ELF-1 (cell line): ENCODE measurements at regions not wholly inside any gene's neighbourhood (a gene's known extent, or its start where the extent isn't known, plus 50 kb on each side); places are given as distances from the start of the nearest gene placed in this dataset.
"Not testable (repeated sequence)": the region's sequence is repeated elsewhere in the genome, so short reads cannot be mapped to it uniquely, and the experiment has no call there.

Experiments
- DNase-seq: peaks from one replicate; pipeline ENCODE4 v3.0.0-alpha.2; 2016; ENCODE audit warnings: low read depth, low spot score

DNA sequence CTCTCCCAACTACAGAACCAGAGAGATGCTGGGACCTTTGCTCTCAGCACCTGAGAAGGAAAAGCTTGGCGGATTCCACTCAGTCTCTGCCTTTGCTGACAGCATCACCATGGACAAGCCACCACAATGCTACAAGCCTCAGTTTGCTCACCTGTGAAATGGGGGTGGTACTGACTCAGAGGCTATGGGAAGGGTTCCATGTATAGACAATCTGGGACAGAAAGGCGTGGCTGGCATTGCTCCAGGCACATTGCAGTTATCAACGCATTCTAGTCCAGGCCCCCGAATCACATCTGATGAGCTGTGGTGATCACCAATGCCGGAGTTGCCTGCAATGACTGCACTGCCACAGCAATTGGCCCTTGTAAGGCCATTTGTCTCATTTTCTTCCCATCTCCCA lies 72.6 kb downstream of the ISX start:
- DNase-seq, result no peak

DNA sequence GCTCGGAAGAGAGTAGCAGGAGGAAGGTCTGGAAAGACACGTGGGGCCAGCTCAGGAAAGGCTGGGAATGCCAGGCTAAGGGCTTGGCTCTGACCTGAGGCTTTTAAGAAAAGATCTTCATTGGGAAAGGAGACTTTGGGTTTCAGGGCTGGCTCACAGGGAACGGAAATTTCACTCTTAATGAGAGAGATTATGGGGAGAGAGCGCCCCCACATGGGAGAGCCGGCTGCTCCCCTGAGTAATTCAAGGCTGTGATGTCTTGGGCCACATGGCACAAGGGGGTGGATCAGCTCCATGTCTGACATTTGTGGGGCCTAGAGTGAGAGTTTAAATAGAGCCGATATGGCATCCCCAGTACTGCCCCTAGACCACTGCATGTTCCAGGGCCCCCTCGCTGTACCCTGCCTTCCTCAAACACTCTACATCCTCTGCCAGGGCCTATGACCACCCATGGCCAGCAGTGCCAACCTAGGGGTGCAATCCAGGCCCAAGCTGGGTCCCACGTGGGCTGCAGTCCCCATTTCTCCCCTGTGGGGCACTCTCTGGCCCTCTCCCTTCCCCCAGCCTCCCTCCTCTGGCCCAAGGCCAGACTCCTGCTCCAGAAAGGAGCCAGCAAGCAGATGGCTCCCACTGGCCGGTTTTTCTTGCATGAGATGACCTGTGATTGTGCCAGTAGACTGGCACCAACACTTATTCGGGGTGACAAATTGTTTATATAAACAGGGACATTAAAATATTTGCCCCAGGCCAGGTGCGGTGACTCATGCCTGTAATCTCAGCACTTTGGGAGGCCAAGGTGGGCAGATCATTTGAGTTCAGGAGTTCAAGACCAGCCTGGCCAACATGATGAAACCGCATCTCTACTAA lies 75.2 kb downstream of the ISX start:
- peak; percentile 62 for DNase-seq

DNA sequence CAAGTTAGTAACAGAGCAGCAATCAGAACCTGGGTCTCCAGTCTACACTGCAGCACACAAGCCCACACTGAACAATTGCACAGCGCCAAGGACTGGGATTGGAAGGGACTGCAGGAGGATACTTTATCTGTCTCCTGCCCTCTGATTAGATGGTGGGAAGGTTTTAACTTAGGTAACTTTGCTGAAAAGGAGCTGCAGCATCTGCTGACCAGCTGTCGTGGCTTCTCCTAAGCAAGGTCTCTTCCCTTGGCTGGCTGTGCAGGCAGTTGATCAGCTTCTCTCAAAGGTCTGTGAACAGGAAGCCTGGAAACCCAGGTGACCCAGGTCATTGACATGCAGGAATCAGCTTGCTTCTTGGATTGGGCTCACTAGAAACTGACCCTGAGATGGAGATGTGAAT lies 82.4 kb downstream of the ISX start:
- DNase-seq, result no peak

DNA sequence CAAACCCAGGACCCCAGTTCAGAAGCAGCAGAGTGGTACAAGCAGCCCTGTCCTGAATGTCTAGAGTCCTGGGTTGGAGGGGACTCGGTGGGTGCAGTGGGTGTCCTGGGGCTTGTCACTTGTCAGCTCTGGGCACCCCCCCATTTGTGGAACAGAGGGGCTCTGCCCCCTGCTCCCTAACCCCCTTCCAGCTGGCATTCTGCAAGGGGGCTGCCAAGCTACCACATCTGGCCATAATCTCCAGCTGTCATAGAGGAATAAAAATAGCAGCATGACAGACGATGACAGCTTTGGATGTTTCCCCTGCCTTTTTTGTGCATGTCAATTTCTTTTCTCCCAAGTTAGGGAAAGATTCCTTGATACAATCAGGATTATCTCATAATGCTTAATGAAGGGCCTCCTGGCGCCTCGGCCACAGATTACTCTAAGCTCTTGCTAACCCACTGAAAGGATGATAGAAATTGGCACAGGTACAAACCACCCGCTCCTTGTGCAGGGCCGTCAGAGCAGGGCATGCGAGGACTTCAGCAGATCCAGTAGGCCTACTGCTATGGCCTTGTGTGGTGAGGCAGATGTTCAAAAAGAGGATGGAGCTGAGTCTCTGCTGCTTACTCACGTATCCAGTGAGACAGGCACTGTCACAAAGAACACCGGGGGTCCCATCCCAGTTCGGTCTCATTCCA lies 83.0 kb downstream of the ISX start:
- DNase-seq, result no peak

GRCh38 chr22:35150183-35151107 lies 84.5 kb downstream of the ISX start:
- peak; percentile 93 for DNase-seq

- DNase-seq, result peak; percentile 75
These were observed 86.4 kb downstream of the ISX start for GRCh38 chr22:35152316-35152715.

DNA sequence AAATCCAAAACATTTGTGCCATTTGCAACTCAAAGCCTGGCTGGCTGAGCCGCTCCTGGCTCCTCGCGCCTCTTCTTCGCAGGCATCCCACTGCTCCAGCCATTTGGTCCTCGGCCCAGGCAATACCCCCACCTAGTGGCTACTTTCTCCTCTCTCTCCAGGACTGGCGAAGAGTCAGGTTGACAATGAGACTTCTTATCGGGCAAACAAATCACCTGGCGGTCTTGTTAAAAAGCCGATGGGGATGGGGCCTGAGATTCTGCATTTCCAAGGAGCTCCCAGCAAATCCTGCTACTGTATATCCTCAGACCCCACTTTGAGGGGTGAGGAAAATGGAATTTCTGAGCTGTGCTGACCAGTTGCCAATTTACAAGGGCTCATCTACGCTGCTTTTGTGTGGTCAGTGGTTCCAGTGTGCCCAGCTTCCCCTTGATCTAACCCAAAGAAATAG lies 89.0 kb downstream of the ISX start:
- DNase-seq, result peak; percentile 92

GRCh38 chr22:35155403-35156025 lies 89.6 kb downstream of the ISX start:
- peak; percentile 44 for DNase-seq

DNA sequence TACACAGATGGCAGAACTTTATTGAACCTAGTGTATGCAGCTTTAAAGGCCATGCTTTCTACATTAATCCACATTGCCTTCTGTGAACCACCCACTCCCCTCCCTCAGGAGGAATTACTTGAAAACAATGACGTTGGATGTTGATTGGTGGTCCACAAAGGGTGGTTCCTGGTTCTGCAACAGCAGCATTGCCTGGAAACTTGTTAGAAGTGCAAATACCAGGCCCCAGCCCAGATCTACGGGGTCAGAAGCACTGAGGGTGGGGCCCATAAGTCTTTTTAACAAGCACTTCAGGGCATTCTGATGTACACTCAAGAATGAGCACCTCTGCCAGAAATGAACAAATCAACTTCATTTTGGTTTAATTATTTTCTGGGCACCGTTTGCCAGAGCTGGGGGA lies 91.0 kb downstream of the ISX start:
- no peak for DNase-seq

DNA sequence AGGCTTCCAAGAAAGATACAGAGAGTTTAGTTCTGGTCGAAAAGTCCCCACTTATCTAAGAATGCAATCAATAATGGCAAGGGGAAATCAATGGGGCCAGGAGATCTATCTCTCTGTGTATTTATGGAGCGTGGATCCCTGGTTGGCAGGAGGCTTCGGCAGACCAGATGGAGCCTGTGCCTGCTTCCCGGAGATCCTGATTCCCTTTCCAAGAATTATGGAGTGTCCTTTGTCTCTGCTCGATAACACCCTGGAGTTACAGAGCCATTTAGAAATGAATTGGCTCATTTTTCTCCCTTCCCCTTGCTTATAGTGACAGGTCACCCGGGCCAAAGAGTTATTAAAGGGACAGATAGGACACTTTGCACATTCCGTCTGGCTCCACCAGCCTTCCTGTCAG lies 92.4 kb downstream of the ISX start:
- no peak for DNase-seq

DNA sequence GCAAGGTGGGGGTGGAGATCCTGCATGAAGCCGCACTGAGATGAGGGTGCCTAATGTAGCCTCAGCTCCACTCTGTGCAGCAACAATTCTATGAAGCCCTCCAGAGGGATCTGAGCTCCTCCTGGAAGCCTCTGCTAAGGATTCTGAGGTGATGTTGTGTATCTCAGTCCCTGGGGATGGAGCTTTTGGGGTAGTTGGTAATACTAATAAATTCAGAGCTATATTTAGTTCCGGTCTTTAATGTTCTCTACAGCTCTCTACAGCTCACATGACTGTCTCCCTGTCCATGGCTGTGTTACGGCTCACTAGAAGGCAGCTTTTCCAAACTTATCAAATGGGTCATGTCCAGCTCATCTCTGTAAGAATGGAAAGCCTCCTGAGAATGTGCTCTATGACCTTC lies 93.4 kb downstream of the ISX start:
- no peak for DNase-seq

DNA sequence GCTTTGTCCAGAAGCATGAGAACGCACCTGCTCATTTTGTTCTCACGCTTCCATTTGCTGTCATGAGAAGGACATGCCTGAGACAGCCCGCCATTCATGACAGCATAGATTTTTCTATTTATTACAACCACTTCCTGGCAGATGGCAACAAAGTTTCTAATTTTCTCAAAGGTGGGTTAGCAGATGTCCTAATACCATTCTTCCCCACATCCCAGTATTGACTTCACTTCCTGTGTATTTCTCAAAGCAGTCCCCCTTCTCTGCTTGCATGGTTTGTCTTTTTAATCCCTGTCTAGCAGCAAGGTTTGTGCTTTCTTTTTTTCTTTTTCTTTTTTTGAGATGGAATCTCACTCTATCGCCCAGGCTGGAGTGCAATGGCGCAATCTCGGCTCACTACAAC lies 94.3 kb downstream of the ISX start:
- DNase-seq, result no peak

DNA sequence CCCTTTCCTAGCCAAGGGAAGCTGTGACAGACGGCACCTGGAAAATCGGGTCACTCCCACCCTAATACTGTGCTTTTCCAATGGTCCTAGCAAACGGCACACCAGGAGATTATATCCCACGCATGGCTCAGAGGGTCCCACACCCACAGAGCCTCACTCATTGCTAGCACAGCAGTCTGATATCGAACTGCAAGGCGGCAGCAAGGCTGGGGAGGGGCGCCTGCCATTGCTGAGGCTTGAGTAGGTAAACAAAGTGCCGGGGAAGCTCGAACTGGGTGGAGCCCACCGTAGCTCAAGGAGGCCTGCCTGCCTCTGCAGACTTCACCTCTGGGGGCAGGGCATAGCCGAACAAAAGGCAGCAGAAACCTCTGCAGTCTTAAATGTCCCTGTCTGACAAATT lies 91.4 kb upstream of the HMGXB4 start:
- not testable (repeated sequence) for DNase-seq

GRCh38 chr22:35170716-35171697 lies 86.3 kb upstream of the HMGXB4 start:
- no peak for DNase-seq

DNA sequence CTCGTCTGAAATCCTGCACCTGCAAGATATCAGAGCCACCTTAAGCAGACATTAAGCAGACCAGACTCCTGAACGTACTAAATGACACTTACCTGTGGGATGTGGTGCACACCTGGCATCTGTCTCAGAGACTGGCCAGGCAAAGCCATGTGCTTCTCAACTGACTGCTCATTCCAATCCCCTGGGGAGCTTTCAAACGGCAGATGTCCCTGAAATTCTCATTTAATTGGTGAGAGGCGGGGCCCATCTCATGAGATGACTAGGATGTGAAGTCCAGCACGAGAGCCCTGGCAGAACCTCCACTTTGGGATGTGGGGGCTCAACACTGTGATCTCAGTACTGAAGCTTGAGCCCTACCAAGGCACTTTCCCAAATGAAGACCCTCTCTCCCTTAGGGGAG lies 84.9 kb upstream of the HMGXB4 start:
- no peak for DNase-seq

DNA sequence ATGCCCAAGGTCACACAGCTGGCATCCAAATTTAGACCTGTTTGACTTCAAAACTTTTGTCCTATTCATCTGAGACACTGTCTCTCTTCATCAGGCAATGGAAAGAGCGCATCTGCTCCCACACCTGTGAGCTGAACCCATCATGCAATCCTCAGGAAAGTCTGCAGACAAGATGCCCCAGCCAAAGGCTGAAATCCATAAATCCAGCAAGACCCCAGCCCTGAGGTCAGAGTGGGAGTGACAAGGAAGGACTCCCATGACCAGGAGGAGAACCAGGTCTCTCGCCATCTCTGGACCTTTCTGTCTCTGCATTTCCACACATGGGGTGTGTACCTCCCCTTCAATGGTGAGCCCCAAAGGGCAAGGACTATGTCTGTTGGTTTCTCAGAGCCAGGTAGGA lies 83.6 kb upstream of the HMGXB4 start:
- DNase-seq, result no peak

GRCh38 chr22:35174401-35175038 lies 82.8 kb upstream of the HMGXB4 start:
- DNase-seq, result no peak

- no peak for DNase-seq
These were observed 81.9 kb upstream of the HMGXB4 start for GRCh38 chr22:35175392-35175791.

GRCh38 chr22:35177811-35178210 lies 79.5 kb upstream of the HMGXB4 start:
- DNase-seq, result peak; percentile 16

- DNase-seq, result no peak
These were observed 78.8 kb upstream of the HMGXB4 start for GRCh38 chr22:35178446-35178845.
